ENCODE measurements at regions not wholly inside any gene's neighbourhood (a gene's known extent, or its start where the extent isn't known, plus 50 kb on each side); places are given as distances from the start of the nearest gene placed in this dataset.

DNA sequence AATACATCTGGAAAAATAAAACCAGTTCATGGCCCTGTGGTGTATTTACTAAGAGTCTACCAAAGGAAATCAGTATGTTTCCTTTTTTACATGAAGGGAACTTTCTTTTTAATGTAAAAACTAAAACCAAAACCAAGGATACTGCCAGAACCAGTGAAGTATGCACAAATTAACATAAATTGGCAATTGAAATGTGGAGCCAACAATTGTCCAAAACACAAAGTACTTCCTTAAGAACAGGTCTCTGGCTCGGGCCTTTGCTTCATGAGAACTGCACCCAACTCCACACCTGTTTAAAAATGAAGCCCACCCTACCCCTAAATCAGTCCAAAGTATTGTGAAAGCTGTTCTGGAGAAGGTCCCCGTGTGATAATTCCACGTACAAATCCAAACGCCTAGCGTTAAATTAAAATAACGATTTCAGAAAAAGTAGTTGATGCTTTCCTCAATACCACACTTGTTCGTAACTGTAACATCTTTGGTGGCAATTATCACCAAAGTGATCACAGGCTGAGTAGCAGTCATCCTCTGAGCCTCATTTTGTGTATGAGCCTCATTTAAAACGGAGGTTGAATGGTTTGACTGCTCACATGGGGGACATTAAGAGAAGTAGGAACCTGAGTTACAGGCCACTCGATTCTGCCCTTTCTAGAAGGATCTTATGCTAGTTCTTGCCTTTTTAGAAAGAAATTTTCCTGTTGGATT is 93.0 kb downstream of the GEMIN8 start:
- Histone ChIP-seq H3K36me3 (no peaks in the 10 kb centered on the region), H3K9me3 (no peaks in the 10 kb centered on the region), H3K4me3 (no peak overlapping the region), H3K27me3 (no peaks in the 10 kb centered on the region), H3K4me1 (peaks cover 4% of the 10 kb centered on the region), H3K27ac (no peak overlapping the region)
- intact Hi-C loops (cut with DNase I), result no loop called here
- no peak for TF ChIP-seq POLR2AphosphoS5 (IDR thresholded peaks at IDR 0.05; ENCODE audit: insufficient read depth in 1 of 2, low read depth in 1 of 2)
- TF ChIP-seq POLR2A (IDR thresholded peaks at IDR 0.05), result no peak
- no peak for TF ChIP-seq CTCF (IDR thresholded peaks at IDR 0.05)
- no peak for DNase-seq (ENCODE audit: extremely low spot score in 2 of 2)

DNA sequence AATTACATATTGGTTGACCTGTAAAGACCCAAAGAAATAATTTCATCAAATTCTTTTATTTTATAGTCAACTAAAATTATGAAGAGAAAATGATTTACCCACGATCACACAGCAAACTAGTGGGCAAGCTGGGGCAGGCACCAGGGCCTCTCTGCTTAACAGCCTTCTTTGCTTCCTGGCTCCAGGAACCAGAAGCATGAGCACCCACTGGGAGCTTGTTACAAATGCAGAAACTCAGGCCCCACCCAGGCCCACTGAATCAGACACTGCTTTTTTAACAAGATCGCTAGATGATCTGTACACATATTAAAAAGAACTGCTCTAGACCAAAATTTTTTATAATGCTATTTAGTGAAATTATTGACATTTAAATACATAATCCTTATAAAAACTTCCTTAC is 95.0 kb downstream of the GEMIN8 start:
- DNase-seq (ENCODE audit: extremely low spot score in 2 of 2), result no peak

DNA sequence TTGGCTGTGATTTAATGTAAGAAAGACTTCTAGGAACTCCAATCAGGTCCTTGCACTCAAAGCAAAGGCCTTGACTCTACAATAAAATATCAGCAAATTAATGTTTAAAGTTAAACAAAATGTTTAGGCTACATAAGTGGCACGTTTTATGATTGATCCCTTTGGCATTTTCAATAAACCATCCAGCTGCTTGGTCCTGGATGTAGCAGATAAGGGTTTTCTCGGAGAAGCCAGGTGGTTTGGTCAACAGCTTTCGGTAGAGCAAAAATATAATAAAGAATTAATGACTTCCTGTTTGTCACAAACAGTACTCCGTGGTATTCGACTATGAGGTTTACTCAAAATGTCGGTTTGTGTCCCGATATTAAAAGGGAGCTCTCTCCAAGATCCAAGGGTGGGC is 95.8 kb downstream of the GEMIN8 start:
- no peak for DNase-seq (ENCODE audit: extremely low spot score in 2 of 2)
- Histone ChIP-seq H3K9me3 (no peaks in the 10 kb centered on the region), H3K4me3 (no peak overlapping the region), H3K4me1 (peaks cover 4% of the 10 kb centered on the region), H3K36me3 (no peaks in the 10 kb centered on the region), H3K27me3 (no peaks in the 10 kb centered on the region), H3K27ac (no peak overlapping the region)
- intact Hi-C loops (cut with DNase I), result no loop called here
- no peak for TF ChIP-seq POLR2A (IDR thresholded peaks at IDR 0.05)
- TF ChIP-seq CTCF (IDR thresholded peaks at IDR 0.05), result no peak

More for the DNA sequence above, 95.0 kb downstream of the GEMIN8 start:
- H3K36me3 ChIP-seq, result no peaks in the 10 kb centered on the region
- H3K4me1 ChIP-seq, result peaks cover 4% of the 10 kb centered on the region
- H3K9me3 ChIP-seq, result no peaks in the 10 kb centered on the region
- intact Hi-C loops (cut with DNase I), result no loop called here
- no peaks in the 10 kb centered on the region for H3K27me3 ChIP-seq
- TF ChIP-seq POLR2A (IDR thresholded peaks at IDR 0.05) (no peak), CTCF (IDR thresholded peaks at IDR 0.05) (no peak), POLR2AphosphoS5 (IDR thresholded peaks at IDR 0.05; ENCODE audit: insufficient read depth in 1 of 2, low read depth in 1 of 2) (no peak)
- no peak overlapping the region for H3K4me3 ChIP-seq
- no peak overlapping the region for H3K27ac ChIP-seq

GRCh38 chrX:13933352-13933751 is 96.3 kb downstream of the GEMIN8 start:
- intact Hi-C loops (cut with DNase I), result no loop called here
- Histone ChIP-seq H3K27me3 (no peaks in the 10 kb centered on the region), H3K4me1 (peaks cover 4% of the 10 kb centered on the region), H3K27ac (no peak overlapping the region), H3K9me3 (no peaks in the 10 kb centered on the region), H3K36me3 (no peaks in the 10 kb centered on the region), H3K4me3 (no peak overlapping the region)
- no peak for DNase-seq (ENCODE audit: extremely low spot score in 2 of 2)
- TF ChIP-seq CTCF (IDR thresholded peaks at IDR 0.05), result no peak
- TF ChIP-seq POLR2AphosphoS5 (IDR thresholded peaks at IDR 0.05; ENCODE audit: insufficient read depth in 1 of 2, low read depth in 1 of 2), result no peak
- no peak for TF ChIP-seq POLR2A (IDR thresholded peaks at IDR 0.05)

DNA sequence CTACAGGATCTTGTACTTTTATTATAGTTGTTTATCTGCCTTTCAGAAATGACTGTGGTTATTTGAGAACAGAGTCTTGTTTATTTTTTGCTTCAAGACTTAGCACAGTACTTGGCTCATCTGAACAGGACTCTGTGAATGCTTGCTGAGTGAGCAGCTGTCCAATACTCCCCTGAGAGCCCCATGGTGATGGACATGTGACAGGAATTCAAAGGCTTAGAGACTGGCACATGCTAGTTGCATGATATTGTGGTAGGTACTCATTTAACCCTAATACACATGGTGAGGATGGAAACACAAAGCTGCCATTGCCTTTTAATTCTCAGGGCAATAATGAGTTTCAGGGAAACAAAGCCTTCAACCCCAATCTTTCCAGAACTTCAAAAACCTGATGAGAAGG is 97.3 kb downstream of the GEMIN8 start:
- Histone ChIP-seq H3K4me3 (no peak overlapping the region), H3K27me3 (no peaks in the 10 kb centered on the region), H3K27ac (no peak overlapping the region), H3K36me3 (no peaks in the 10 kb centered on the region), H3K9me3 (no peaks in the 10 kb centered on the region), H3K4me1 (peaks cover 2% of the 10 kb centered on the region)
- no peak for DNase-seq (ENCODE audit: extremely low spot score in 2 of 2)
- TF ChIP-seq POLR2AphosphoS5 (IDR thresholded peaks at IDR 0.05; ENCODE audit: insufficient read depth in 1 of 2, low read depth in 1 of 2) (no peak), CTCF (IDR thresholded peaks at IDR 0.05) (no peak), POLR2A (IDR thresholded peaks at IDR 0.05) (no peak)
- intact Hi-C loops (cut with DNase I), result no loop called here

Measured in vagina (tissue), 2 donors.